Lower leg skin (tissue), 4 donors: ENCODE measurements at regions not wholly inside any gene's neighbourhood (a gene's known extent, or its start where the extent isn't known, plus 50 kb on each side); places are given as distances from the start of the nearest gene placed in this dataset.
"Not testable (repeated sequence)": the region's sequence is repeated elsewhere in the genome, so short reads cannot be mapped to it uniquely, and the experiment has no call there.

Experiments used
- DNase-seq, 2 donors: peaks; one replicate each; pipeline ENCODE4 v3.0.0-alpha.2; 2019; ENCODE audit warnings: low spot score in 2 of 2
- H3K4me3 ChIP-seq: fragments of 200-600 bp; sonication (generic); 2 replicates; pipeline ENCODE4 v1.5.1; 2017; ENCODE audit warnings: mild to moderate bottlenecking, low read depth; ENCODE audit not compliant: poor library complexity, severe bottlenecking
- POLR2A ChIP-seq, 2 donors: fragments of 450-650 bp; IDR thresholded peaks; one replicate each; pipeline ENCODE4 v1.6.1; 2016 to 2017; ENCODE audit warnings: antibody characterized with exemption in 2 of 2, mild to moderate bottlenecking in 1 of 2, moderate library complexity in 1 of 2
- whole genome bisulfite sequencing, 2 donors: methylation state at CpG; one replicate each; pipeline ENCODE4 v1.1.5; 2018; 5-methylcytosine and 5-hydroxymethylcytosine counted together
- intact Hi-C: fragments of 100-400 bp; cut with DNase I; formaldehyde crosslinking; loops from one replicate; pipeline ENCODE4 v1.15.0; 2023; ENCODE audit warnings: low total_unique reads
- TF ChIP-seq, protein P1 (sequence below), 3 donors: fragments of 450-650 bp; IDR thresholded peaks; one replicate each; pipeline ENCODE4 v1.5.1; 2016; ENCODE audit warnings: antibody characterized with exemption in 3 of 3, mild to moderate bottlenecking in 3 of 3, moderate library complexity in 2 of 3

DNA sequence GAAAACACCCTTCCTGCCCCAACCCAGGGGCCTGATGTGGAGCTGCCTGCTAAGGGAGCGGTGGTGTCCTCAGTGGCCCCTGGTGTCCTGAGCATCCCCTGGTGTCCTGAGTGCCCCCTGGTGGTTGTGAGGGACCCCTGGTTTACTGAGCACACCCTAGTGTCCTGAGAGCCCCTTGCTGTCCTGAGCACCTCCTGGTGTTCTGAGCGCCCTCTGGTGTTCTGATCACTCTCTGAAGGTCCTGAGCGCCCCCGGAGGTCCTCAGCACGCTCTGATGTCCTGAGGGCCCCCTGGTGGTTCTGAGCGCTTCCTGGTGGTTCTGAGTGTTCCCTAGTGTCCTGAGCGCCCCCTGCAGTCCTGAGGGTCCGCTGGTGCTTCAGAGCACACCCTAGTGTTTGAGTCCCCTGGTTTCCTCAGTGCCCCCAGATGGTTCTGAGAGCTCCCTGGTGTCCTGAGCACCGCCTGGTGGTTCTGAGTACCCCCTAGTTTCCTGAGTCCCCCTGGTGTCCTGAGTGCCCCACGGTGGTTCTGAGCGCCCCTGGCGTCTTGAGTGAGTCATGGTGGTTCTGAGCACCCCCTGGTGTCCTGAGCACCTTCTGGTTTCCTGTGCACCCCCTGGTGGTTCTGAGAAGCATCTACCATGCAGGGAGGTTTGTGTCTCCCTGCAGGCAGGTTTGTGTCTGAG, 1004.2 kb downstream of the TMEM121 start:
- H3K4me3 ChIP-seq: no peak overlapping the region
- DNase-seq: no peak
- 57 to 65% methylated on average over 9 to 12 of the region's 12 CpGs for WGBS, 2 donors
- intact Hi-C loops: no loop called here
- TF ChIP-seq POLR2A (IDR thresholded peaks at IDR 0.05): no peak
- TF ChIP-seq, protein P1, sequence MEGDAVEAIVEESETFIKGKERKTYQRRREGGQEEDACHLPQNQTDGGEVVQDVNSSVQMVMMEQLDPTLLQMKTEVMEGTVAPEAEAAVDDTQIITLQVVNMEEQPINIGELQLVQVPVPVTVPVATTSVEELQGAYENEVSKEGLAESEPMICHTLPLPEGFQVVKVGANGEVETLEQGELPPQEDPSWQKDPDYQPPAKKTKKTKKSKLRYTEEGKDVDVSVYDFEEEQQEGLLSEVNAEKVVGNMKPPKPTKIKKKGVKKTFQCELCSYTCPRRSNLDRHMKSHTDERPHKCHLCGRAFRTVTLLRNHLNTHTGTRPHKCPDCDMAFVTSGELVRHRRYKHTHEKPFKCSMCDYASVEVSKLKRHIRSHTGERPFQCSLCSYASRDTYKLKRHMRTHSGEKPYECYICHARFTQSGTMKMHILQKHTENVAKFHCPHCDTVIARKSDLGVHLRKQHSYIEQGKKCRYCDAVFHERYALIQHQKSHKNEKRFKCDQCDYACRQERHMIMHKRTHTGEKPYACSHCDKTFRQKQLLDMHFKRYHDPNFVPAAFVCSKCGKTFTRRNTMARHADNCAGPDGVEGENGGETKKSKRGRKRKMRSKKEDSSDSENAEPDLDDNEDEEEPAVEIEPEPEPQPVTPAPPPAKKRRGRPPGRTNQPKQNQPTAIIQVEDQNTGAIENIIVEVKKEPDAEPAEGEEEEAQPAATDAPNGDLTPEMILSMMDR (IDR thresholded peaks at IDR 0.05): no peak

DNA sequence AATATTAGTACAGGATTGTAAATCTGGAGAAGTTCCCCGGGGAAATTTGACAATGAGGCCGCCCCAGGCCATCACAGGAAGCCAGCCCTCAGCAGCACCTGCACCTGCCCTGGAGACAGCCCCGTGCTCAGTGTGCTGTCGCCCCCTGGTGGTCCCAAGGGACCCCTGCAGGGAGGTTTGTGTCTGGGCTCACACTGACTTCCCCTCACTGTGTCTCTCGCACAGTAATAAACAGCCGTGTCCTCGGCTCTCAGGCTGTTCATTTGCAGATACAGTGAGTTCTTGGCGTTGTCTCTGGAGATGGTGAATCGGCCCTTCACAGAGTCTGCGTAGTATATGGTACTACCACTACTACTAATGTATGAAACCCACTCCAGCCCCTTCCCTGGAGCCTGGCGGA, 1011.2 kb downstream of the TMEM121 start:
- DNase-seq, H3K4me3 ChIP-seq, intact Hi-C loops: not testable (repeated sequence)
- WGBS, 2 donors: 30% methylated on average over 4 to 6 of the region's 11 CpGs

DNA sequence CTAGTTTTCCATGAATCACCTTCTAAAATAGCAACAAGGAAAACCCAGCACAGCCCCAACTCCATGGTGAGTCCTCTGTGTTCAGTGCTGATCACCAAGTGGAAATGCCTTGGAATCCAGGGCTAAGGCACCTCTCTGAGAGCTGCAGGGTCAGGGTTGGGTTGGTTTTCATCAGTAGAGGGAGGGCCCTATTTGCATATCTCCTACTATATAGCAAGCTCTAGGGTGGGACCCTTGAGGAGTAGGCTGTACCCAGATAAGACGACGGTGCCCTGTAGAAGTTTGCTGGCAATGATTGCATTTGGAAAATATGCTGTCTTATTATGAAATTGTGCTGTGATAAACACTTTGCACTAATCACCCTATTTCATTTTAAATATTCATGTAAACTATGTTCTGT, 1011.8 kb downstream of the TMEM121 start:
- 80 to 89% methylated on average over 2 of the region's 2 CpGs for WGBS, 2 donors
- no peak for DNase-seq
- intact Hi-C loops: no loop called here
- no peak for TF ChIP-seq POLR2A (IDR thresholded peaks at IDR 0.05)
- TF ChIP-seq, protein P1 (IDR thresholded peaks at IDR 0.05): no peak
- no peak overlapping the region for H3K4me3 ChIP-seq

DNA sequence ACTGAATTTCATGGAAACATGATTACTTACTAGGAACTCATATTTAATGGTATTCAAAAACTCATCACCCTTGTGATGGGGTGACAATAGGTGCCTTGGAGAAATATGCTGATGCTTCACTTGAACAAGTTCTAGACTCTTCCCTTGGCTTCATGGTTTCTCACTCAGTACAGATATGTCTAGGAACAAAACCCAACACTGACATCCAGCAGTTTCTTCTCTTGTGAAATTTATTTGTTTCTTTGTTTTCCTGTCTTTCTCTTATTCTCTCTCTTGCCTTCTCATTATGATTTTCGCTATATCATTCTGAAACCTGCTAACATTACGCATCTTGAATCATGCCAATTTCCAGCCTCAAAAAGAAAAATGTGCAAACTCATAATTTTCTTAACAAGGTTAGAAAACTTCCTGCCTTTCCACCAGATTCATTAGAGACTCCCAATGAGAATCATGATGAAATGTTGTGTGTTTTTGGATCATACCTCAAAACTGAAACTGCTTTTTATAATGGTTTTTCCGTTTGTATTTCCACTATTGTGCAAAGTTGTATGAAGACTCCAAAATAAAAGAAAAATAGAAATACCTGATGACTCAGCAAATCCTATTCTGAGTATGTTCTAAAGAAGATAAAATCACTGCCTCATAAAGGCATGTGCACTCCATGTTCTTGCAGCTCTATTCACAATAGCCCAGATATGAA, 1021.5 kb downstream of the TMEM121 start:
- no peak for DNase-seq
- intact Hi-C loops: no loop called here
- 46 to 50% methylated on average over 3 of the region's 3 CpGs for WGBS, 2 donors
- no peak overlapping the region for H3K4me3 ChIP-seq
- TF ChIP-seq, protein P1 (IDR thresholded peaks at IDR 0.05): no peak
- TF ChIP-seq POLR2A (IDR thresholded peaks at IDR 0.05): no peak

DNA sequence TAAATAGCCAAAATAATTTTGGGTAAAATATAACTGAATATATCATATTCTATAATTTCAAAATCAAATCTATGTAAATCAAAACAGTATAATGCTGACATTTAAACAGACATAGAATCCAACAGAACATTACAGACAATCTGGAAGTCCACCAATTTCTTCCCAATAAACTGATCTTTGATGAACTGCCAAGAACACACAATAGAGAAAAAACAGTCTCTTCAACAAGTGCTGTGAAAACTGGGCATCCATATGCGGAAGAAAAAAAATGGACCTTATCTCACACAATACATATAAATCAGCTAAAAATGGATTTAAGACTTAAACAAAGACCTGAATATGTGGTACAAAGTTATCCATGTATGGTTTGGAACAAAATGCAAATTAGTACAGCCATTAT, 1022.7 kb downstream of the TMEM121 start:
- H3K4me3 ChIP-seq: no peak overlapping the region
- no peak for DNase-seq
- TF ChIP-seq POLR2A (IDR thresholded peaks at IDR 0.05): no peak
- TF ChIP-seq, protein P1 (IDR thresholded peaks at IDR 0.05): no peak
- intact Hi-C loops: no loop called here
- 86 to 88% methylated on average over 1 of the region's 1 CpG for WGBS, 2 donors

DNA sequence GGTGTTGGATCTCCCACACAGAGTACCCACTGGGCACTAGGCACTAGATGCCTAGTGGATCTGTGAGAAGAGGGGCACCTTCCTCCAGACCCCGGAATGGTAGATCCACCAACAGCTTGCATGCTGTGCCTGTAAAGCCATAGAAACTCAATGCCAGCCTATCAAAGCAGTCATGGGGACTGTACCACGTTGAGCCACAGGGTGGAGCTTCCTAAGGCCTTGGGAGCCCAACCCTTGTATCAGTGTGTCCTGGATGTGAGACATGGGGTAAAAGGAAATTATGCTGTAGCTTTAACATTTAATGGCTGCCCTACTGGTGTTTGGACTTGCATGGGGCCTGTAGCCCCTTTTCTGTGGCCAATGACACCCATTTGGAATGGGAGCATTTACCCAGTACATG, 1024.9 kb downstream of the TMEM121 start:
- intact Hi-C loops: no loop called here
- DNase-seq: no peak
- TF ChIP-seq POLR2A (IDR thresholded peaks at IDR 0.05): no peak
- H3K4me3 ChIP-seq: no peak overlapping the region
- WGBS, 2 donors: 42 to 46% methylated on average over 2 of the region's 2 CpGs

DNA sequence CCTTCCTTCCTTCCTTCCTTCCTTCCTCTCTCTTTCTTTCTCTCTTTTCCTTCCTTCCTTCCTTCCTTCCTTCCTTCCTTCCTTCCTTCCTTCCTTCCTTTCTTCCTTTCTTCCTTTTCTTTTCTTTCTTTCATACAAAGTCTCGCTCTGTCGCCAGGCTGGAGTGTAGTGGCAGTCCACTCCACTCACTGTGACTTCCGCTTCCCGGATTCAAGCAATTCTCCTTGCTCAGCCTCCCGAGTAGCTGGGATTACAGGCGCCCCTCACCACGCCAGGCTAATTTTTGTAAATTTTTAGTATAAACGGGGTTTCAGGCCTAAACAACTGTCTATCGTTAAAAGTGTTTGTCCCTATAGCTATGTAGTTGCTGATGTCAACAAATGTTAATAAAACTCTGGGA, 1029.8 kb downstream of the TMEM121 start:
- intact Hi-C loops, H3K4me3 ChIP-seq, DNase-seq: not testable (repeated sequence)
- 73 to 83% methylated on average over 9 of the region's 9 CpGs for WGBS, 2 donors
